ENCODE measurements at regions not wholly inside any gene's neighbourhood (a gene's known extent, or its start where the extent isn't known, plus 50 kb on each side); places are given as distances from the start of the nearest gene placed in this dataset.

DNA sequence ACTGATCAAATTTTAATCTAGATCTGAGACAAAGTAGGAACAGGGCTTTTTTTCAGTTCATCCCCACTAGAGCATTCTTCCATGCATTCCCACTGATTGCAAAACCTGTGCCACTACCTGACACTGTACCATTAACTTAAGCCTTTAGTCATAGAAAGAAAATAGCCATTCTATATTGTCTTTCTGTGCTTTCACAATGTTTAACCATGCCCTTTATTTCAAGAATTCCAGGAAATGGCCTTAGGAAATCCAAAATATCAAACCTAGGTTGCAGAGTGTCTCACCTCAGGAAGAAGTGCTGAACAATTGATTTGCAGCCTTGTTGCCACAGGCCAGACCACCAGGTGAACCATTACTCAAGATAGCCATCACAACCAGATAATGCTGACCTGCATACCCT, 56.2 kb upstream of the TGFBR2 start:
- Histone ChIP-seq H3K27me3 (ENCODE audit: control insufficient read depth, extremely low read depth, insufficient read depth, low read length) (no peaks in the 10 kb centered on the region), H3K79me2 (ENCODE audit: control insufficient read depth, insufficient read depth, low read length) (no peaks in the 10 kb centered on the region), H3K4me2 (ENCODE audit: control insufficient read depth, extremely low read depth, insufficient read depth, low read depth, low read length) (no peak overlapping the region), H3K9me3 (ENCODE audit: control insufficient read depth, low read depth, low read length) (no peaks in the 10 kb centered on the region), H3K27ac (ENCODE audit: control insufficient read depth, insufficient read depth, low read length) (no peak overlapping the region), H2AFZ (ENCODE audit: control insufficient read depth, low read length) (no peak overlapping the region), H3K4me1 (ENCODE audit: control insufficient read depth, extremely low read depth, insufficient read depth, low read length) (peaks cover 19% of the 10 kb centered on the region), H3K9ac (ENCODE audit: control insufficient read depth, extremely low read depth, insufficient read depth, low read length) (no peak overlapping the region), H3K36me3 (ENCODE audit: control insufficient read depth in 2 of 2, extremely low read depth in 1 of 2, insufficient read depth in 2 of 2, low read length in 2 of 2) (no peaks in the 10 kb centered on the region), H3K9me1 (ENCODE audit: control insufficient read depth, extremely low read depth, insufficient read depth, low read length) (no peaks in the 10 kb centered on the region), H4K20me1 (ENCODE audit: control insufficient read depth, extremely low read depth, insufficient read depth, low read length) (no peaks in the 10 kb centered on the region), H3K4me3 (ENCODE audit: control insufficient read depth in 2 of 3, extremely low read depth in 1 of 3, insufficient read depth in 2 of 3, low read depth in 1 of 3, low read length in 3 of 3) (no peak overlapping the region)
- no peak for DNase-seq (ENCODE audit: low read depth, low spot score)
- TF ChIP-seq, protein P1, sequence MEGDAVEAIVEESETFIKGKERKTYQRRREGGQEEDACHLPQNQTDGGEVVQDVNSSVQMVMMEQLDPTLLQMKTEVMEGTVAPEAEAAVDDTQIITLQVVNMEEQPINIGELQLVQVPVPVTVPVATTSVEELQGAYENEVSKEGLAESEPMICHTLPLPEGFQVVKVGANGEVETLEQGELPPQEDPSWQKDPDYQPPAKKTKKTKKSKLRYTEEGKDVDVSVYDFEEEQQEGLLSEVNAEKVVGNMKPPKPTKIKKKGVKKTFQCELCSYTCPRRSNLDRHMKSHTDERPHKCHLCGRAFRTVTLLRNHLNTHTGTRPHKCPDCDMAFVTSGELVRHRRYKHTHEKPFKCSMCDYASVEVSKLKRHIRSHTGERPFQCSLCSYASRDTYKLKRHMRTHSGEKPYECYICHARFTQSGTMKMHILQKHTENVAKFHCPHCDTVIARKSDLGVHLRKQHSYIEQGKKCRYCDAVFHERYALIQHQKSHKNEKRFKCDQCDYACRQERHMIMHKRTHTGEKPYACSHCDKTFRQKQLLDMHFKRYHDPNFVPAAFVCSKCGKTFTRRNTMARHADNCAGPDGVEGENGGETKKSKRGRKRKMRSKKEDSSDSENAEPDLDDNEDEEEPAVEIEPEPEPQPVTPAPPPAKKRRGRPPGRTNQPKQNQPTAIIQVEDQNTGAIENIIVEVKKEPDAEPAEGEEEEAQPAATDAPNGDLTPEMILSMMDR (optimal IDR thresholded peaks at IDR 0.05 in 1 of 3, IDR thresholded peaks at IDR 0.05 in 1 of 3, conservative IDR thresholded peaks at IDR 0.05 in 1 of 3; ENCODE audit: extremely low read depth in 1 of 3, insufficient read depth in 2 of 3, low read length in 3 of 3), result no peak
- no peak for TF ChIP-seq EZH2 (IDR thresholded peaks at IDR 0.05; ENCODE audit: low read length)
- FAIRE-seq, result no peak
- dilution Hi-C loops (cut with MboI; ENCODE audit: extremely low pct_ligation_motif_present, low sequenced_read_pairs), result no loop called here

- Histone ChIP-seq H3K27ac (ENCODE audit: control insufficient read depth, insufficient read depth, low read length) (no peak overlapping the region), H3K27me3 (ENCODE audit: control insufficient read depth, extremely low read depth, insufficient read depth, low read length) (no peaks in the 10 kb centered on the region), H3K4me1 (ENCODE audit: control insufficient read depth, extremely low read depth, insufficient read depth, low read length) (peaks cover 17% of the 10 kb centered on the region), H3K4me3 (ENCODE audit: control insufficient read depth in 2 of 3, extremely low read depth in 1 of 3, insufficient read depth in 2 of 3, low read depth in 1 of 3, low read length in 3 of 3) (no peak overlapping the region), H3K4me2 (ENCODE audit: control insufficient read depth, extremely low read depth, insufficient read depth, low read depth, low read length) (no peak overlapping the region), H3K9me3 (ENCODE audit: control insufficient read depth, low read depth, low read length) (no peaks in the 10 kb centered on the region), H3K36me3 (ENCODE audit: control insufficient read depth in 2 of 2, extremely low read depth in 1 of 2, insufficient read depth in 2 of 2, low read length in 2 of 2) (no peaks in the 10 kb centered on the region), H3K79me2 (ENCODE audit: control insufficient read depth, insufficient read depth, low read length) (no peaks in the 10 kb centered on the region), H2AFZ (ENCODE audit: control insufficient read depth, low read length) (no peak overlapping the region), H4K20me1 (ENCODE audit: control insufficient read depth, extremely low read depth, insufficient read depth, low read length) (no peaks in the 10 kb centered on the region), H3K9ac (ENCODE audit: control insufficient read depth, extremely low read depth, insufficient read depth, low read length) (no peak overlapping the region), H3K9me1 (ENCODE audit: control insufficient read depth, extremely low read depth, insufficient read depth, low read length) (no peaks in the 10 kb centered on the region)
- TF ChIP-seq, protein P1 (optimal IDR thresholded peaks at IDR 0.05 in 1 of 3, IDR thresholded peaks at IDR 0.05 in 1 of 3, conservative IDR thresholded peaks at IDR 0.05 in 1 of 3; ENCODE audit: extremely low read depth in 1 of 3, insufficient read depth in 2 of 3, low read length in 3 of 3), result no peak
- TF ChIP-seq EZH2 (IDR thresholded peaks at IDR 0.05; ENCODE audit: low read length), result no peak
- FAIRE-seq, result no peak
- dilution Hi-C loops (cut with MboI; ENCODE audit: extremely low pct_ligation_motif_present, low sequenced_read_pairs), result no loop called here
- no peak for DNase-seq (ENCODE audit: low read depth, low spot score)
Measured at GRCh38 chr3:30551266-30551665, 55.1 kb upstream of the TGFBR2 start.
